NCI-H2227 (cell line): ENCODE measurements at regions not wholly inside any gene's neighbourhood (a gene's known extent, or its start where the extent isn't known, plus 50 kb on each side); places are given as distances from the start of the nearest gene placed in this dataset.
"Not testable (repeated sequence)": the region's sequence is repeated elsewhere in the genome, so short reads cannot be mapped to it uniquely, and the experiment has no call there.

Experiments used
- DNase-seq: peaks from one replicate; lab custom pipeline; 2025; ENCODE audit not compliant: unreplicated experiment; lab: John Stamatoyannopoulos, UW

DNA sequence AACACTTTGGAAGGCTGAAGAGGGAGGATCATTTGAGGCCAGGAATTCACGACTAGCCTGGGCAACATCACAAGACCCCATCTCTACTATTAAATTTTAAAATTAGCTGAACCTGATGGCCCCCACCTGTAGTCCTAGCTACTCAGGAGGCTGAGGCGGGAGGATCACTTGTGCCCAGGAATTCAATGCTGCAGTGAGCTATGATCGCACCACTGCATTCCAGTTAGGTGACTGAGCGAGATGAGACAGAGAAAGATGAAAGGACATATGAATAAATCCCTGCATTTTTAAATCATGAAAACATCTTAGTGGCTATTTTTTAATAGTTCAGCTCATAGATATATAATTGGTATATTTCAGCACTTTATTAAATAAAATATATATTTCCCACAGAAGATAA lies 93.8 kb downstream of the GPR63 start:
- no peak for DNase-seq

DNA sequence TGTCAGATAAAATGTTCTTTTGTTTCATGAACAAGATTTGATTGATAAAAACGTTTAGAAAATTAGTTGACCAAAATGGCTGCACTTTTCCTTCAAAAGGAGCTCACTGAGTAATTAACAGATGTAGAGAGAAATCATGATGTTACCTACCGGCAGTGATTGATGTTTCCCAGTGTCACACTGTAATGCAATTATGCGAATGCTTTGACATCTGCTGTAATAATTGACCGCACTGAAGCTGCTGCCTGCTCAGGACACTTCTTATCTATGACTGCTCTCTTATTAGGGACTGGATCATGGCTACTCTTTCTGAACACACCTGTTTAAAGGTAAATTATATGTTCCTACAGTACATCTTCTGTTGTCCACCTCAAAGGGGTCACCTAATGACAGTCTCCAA lies 94.6 kb downstream of the GPR63 start:
- peak; percentile 37 for DNase-seq

DNA sequence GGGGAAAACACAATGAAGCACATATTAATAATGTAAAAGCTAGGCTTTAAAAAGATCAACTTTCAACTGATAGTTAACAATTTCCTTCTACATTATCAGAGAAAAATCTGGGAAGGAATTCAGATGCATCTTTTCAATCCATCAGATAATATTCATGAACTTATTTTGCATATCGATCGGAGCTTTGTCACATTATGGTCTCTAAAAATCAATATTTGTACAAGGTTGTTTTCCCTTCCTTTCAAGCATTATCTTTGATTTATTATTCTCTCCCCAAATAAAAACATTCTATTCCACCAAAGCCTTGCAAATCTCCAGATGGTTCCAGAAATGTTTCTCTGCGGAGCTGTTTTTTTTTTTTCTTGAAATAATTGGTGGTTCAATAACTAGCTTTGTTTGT lies 101.9 kb downstream of the GPR63 start:
- DNase-seq: no peak

DNA sequence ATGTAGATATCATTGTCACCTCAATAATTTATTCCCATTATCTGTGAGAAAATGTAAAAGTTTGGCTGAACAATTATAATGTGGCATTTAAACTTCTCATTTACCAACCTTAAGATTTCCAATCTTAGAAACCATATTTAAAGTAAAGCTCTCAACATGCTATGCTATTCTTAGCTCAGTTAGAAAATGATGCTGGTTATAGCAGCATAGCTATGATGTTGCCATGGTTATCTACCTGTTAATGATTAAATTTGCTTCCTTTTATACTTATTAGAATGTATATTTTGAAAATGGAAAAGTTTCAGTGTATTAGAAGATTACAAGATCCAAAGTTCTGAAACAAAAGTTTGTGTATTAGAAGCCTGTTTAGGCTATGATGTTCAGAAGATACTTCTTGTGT lies 110.1 kb downstream of the GPR63 start:
- DNase-seq: no peak

DNA sequence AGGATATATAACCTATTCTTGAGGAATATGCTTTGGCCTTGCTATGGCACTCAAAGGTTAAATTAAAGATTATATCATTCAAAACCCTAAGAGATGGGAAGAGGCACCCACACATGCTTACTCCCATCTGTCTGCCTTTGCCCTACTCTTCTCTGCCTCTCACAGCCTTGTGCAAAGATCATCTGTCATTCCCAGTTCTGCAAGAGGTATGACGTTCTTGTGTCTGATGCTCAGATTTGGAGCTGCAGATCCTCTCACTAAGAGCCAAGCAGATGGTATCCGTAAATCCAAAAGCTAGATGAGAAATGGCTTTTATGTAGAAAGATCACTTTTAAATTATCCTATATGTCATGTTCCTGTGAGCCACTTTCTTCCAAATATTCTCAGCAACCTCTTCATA lies 112.0 kb downstream of the GPR63 start:
- DNase-seq: no peak

DNA sequence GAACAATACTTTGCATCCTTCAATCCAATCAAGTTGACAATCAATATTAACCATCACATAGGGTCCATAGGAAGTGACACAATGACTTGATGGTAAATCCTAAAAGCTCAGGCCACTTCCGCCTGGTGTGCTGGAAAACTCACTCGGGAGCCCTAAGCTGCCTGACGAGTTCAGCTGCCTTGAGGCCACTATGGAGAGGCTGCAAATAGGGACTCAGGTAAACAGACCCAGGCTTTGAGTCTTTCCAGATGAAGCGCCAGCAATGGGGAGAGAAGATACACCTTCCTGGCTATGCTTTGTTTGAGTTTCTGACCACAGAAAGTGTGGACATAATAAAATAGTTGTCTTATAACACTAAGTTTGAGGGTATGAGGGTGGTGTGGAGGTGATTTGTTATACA lies 112.6 kb downstream of the GPR63 start:
- DNase-seq: no peak

DNA sequence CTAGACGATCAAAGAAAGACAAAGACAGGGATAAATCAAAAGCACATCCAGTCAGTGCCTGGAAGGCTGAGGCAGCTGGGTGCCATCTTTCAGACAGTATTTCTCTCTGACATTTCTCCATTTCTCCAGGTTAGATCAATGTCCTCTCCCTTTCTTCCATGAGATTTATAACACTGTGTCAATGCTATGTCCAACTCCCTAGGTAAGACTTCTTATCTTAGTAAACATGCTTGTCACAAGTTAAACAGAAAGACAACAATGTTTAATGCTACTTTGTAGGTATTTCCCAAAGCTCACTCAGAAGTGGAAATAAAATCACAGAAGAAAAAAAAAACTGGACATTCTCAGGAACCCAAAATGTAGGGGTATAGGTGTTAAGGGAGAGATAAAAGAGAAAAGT lies 113.9 kb downstream of the GPR63 start:
- no peak for DNase-seq

DNA sequence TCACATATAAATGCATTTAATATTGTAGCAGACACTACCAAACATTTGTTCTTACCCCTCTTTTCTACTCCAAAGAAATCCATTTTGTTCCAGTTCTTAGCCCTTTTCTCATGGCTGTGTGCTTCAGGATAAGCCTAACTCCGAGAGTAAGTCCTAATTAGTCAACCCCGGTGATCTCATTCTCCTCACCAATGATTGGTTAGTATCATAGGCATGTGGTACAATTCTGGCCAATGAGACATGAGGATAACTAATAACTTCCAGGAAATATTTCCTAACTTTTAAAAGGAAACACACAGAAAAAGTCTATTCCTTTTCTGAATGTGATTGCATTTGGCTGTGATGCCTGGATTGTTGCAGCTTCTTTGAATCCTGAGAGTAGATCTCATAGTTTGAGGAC lies 116.0 kb downstream of the GPR63 start:
- DNase-seq: no peak

DNA sequence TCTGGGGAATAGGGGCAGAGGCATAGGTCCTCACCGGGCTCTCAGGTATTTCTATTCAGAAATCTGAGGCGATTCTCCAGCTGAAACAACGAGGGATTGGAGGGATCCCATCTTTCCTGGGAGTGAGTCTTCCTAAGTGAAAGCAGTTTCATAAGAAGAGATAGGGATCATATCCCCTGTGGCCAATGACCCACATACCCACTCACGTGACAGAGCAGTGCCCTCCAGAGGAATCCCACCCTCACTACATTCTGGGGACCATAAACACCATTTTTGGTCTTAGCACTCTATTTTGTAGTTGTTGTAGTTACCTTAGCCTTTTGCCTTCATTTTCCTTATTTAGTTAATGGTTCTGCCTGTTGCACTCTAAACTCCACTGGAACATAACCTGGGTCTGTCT lies 121.1 kb downstream of the GPR63 start:
- no peak for DNase-seq

DNA sequence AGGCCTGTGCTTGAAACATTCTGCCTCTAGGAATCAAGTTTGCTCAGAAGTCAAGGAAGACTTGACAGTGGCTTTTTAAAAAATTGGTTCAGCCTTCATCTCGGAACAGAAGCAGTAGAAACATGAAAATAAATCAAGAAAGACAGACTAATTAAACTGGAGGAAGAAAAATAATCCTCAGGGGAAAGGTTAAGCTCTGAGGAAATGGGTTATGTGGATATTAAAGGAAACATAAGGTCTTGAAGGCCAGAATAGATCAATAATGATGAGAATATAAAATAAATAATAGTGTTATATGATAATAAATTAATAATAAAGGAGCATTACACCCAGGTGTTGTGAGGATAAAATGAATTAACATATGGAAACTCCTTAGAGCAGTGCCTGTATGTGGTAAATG lies 121.7 kb downstream of the GPR63 start:
- DNase-seq: no peak

DNA sequence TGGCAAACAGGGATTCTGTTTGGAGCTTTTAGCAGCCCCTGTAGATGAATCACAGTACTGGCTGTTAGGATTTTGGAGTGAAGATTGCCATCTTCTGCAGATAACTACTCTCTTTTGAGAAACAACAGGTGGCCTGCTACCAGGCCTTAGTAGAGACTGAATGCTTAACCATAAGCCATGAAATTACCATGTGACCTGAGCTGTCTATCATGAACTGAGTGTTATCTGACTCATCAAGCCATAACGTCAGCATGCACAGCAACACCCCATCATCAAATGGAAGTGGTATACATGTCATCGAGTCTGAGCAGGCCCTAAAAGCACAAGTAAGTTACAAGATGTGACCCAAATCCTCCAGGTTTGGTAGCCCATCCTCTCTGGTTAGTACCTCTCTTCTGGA lies 132.6 kb downstream of the GPR63 start:
- no peak for DNase-seq

DNA sequence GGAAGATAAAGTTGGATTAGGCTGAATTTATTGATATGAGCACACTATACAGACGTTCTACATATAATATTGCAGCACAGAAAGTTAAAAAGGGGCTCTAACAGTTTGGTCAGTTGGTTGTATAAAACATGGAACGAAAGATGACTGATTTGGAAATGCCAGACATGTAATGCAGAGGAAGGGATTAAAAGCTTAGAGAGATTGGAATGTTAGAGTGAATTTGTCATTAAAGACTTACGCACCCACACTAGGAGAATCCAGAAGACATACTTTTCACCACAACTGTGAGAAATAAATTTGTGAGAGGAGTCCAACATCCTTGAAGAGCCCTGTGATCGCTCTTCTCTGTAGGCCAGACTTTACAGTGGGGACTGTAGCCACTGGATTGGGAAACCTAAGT lies 134.7 kb downstream of the GPR63 start:
- no peak for DNase-seq

DNA sequence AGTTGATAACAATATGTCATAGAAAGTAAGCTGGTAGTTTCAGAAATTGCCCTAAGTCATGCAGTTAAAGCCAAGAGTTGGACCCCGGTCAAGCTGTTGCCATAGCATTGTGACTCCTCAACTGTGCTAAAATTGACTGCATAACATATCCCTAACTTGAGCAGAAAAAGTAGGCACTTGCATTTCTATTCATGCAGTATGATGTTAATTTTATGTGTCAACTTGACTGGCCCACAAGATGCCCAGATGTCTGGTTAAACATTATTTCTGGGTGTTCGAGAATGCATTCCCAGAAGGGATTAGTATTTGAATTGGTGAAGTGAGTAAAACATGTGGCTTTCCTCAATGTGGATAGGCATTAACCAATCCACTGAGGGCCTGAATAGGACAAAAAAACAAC lies 136.4 kb downstream of the GPR63 start:
- no peak for DNase-seq

DNA sequence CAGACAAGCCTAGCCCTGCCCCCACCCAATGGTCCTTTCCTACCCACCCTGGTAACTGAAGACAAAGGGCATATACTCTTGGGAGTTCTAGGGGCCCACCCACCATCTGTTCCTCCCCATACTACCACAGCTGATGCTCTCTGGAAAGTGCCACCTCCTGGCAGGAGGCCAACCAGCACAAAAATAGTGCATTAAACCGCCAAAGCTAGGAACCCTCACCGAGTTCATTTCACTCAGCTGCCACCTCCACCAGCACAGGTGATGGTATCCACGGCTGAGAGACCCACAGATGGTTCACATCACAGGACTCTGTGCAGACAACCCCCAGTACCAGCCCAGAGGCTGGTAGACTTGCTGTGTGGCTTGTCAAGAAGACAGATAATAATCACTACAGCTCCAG lies 131.5 kb downstream of the FHL5 start:
- not testable (repeated sequence) for DNase-seq

DNA sequence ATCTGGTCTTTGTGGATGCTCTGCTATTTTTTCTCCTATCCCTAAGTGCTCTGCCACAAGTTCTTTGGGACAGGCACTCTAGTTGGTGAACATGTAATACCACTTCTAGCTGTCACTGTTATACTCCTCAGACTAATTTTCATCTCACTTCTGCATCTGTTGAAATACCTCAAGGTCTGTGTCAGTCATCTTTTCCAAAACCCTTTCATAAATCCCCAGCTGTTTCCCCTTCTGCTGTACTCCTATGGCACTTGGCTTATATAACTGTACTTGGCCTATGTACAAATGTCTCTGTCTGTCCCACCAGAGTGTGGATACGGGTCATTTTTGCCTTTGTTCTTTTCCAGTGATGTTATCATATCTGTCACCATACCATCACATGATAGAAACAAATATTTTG lies 124.2 kb downstream of the FHL5 start:
- DNase-seq: no peak

DNA sequence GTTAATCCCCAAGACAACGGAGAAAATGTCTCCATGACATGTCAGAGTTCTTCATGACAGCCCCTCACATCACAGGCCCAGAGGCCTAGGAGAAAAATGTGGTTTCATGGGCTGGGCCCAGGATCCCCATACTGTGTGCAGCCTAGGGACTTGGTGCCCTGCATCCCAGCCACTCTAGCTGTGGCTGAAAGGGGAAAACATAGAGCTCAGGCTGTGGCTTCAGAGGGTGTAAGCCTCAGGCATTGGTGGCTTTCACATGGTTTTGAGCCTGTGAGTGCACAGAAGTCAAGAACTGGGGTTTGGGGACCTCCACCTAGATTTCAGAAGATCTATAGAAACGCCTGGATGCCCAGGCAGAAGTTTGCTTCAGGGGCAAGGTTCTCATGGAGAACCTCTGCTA lies 122.8 kb downstream of the FHL5 start:
- no peak for DNase-seq

DNA sequence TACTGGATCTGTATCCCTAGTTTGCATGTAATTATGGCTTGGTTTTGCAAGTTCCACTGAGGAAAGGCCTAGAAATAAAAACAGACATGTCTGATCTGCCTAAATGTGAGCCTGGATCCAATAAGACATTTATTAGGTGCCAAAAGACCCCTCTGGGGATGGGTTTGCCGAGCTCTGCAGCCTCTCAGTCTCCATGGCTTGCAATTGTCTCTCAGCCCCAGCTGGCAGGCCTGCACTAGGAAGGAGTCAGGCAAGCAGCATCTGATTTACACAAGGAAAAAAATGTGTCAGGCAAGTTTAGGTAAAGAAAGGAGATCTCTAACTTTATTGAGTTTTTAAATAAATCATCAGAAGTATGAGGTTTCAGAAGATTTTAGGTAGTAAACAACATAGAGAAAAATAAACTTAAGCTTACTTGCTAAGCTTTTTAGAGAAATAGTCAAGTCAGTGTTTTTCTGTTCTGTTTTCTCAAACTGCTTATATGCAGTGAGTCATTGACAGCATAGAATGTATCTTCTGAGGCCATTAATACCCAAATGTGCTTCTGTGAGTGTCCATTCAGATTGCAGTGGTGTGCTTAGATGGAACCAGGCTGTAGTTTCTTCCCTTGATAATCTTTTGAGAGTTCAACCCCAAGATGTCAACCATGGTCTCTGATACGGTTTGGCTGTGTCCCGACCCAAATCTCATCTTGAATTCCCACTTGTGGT lies 121.0 kb downstream of the FHL5 start:
- DNase-seq: no peak

DNA sequence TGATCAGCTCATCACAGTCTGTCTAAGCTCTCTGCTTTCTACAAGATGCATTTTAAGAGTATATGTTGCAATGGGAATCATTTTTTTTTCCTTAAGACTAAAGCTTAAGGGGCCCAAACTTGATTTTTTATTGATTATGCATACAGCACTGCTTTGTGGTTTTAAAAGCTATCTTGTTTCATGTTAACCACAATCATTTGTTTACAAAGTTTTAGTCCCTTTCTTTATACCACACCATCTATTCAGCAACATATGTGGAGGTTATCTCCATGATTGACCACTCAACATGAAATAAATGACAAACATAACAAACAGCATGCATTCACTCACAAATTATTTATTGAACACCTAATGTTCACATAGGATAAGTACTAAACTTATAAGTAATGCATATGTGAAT lies 119.1 kb downstream of the FHL5 start:
- no peak for DNase-seq

DNA sequence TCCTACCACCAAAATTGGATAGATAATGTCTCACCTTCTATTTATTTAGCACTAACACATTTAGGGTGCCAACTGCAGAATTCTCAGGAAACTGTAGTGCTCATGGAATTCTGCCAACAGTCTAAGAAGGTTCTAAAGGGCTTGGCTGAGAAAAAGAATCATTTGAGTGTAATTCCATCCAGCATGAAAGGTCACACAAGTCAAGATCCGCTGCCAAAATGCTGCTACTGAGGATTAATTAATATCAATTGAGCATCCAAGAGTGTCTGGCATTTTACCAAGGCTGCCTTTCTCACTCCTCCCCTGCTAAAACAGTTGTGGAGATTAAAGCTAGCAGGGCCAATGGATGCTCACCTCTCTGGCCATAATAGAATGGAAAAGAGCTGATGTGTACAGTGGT lies 112.7 kb downstream of the FHL5 start:
- peak; percentile 62 for DNase-seq
